Upper lobe of left lung (tissue), 4 donors: ENCODE measurements at regions not wholly inside any gene's neighbourhood (a gene's known extent, or its start where the extent isn't known, plus 50 kb on each side); places are given as distances from the start of the nearest gene placed in this dataset.

Source experiments
- EP300 ChIP-seq, 4 donors: sonication (generic); formaldehyde crosslinking; IDR thresholded peaks; one replicate each; pipeline ENCODE4 v1.5.1; 2017; ENCODE audit warnings: antibody characterized with exemption in 4 of 4, control low read depth in 2 of 4
- POLR2AphosphoS5 ChIP-seq, 2 donors: sonication (generic); formaldehyde crosslinking; IDR thresholded peaks; one replicate each; pipeline ENCODE4 v1.5.1; 2017; ENCODE audit warnings: antibody characterized with exemption in 2 of 2
- TF ChIP-seq, protein P1 (sequence below), 6 experiments: fragments of 450-650 bp in 4 of 6; fragments of 200-600 bp in 2 of 6; sonication (generic) in 2 of 6; IDR thresholded peaks; one replicate each; pipeline ENCODE4 v1.5.1; 2016 to 2019; ENCODE audit warnings: antibody characterized with exemption in 6 of 6

- no peak for TF ChIP-seq EP300 (IDR thresholded peaks at IDR 0.05)
- TF ChIP-seq, protein P1, sequence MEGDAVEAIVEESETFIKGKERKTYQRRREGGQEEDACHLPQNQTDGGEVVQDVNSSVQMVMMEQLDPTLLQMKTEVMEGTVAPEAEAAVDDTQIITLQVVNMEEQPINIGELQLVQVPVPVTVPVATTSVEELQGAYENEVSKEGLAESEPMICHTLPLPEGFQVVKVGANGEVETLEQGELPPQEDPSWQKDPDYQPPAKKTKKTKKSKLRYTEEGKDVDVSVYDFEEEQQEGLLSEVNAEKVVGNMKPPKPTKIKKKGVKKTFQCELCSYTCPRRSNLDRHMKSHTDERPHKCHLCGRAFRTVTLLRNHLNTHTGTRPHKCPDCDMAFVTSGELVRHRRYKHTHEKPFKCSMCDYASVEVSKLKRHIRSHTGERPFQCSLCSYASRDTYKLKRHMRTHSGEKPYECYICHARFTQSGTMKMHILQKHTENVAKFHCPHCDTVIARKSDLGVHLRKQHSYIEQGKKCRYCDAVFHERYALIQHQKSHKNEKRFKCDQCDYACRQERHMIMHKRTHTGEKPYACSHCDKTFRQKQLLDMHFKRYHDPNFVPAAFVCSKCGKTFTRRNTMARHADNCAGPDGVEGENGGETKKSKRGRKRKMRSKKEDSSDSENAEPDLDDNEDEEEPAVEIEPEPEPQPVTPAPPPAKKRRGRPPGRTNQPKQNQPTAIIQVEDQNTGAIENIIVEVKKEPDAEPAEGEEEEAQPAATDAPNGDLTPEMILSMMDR (IDR thresholded peaks at IDR 0.05) = no peak
- no peak for TF ChIP-seq POLR2AphosphoS5 (IDR thresholded peaks at IDR 0.05)
Observed at GRCh38 chr13:107088061-107088460, 520.1 kb upstream of the ARGLU1 start.
